GM12878 (cell line): ENCODE measurements at regions not wholly inside any gene's neighbourhood (a gene's known extent, or its start where the extent isn't known, plus 50 kb on each side); places are given as distances from the start of the nearest gene placed in this dataset.

Experiments used
- ATAC-seq: fragments of 200-7000 bp; cut with Tn5 transposase; 3 replicates; pipeline ENCODE4 v1.9.1; 2020; ENCODE audit warnings: mild to moderate bottlenecking, moderate library complexity
- BruUV-seq: library from RNA; stranded (reverse); fragments of 400-500 nt; replicated peaks from 2 replicates; lab custom pipeline; 2021; lab: Mats Ljungman, UMichigan
- CTCF ChIA-PET: fragments of 300-600 bp; sonication (Branson Sonifier 250); formaldehyde crosslinking; extraction: SDS; loops from one replicate; lab custom pipeline; 2021; ENCODE audit warnings: inconsistent platforms; lab: Yijun Ruan, JAX
- POLR2A ChIA-PET: fragments of 350-600 bp; formaldehyde crosslinking; extraction: SDS; loops from one replicate; lab custom pipeline; 2021; ENCODE audit warnings: inconsistent platforms; lab: Charles Lee
- RAD21 ChIA-PET: fragments of 300-600 bp; sonication (Branson Sonifier 250); formaldehyde crosslinking; loops from one replicate; lab custom pipeline; 2023; ENCODE audit warnings: antibody characterized with exemption; ENCODE audit not compliant: unreplicated experiment; lab: Charles Lee
- SMC1A ChIA-PET: fragments of 300-600 bp; sonication (Branson Sonifier 250); formaldehyde crosslinking; loops from one replicate; lab custom pipeline; 2023; ENCODE audit not compliant: unreplicated experiment, uncharacterized antibody; lab: Charles Lee
- DNase-seq: peaks from one replicate; pipeline ENCODE4 v3.0.0-alpha.2; 2011; ENCODE audit warnings: low read depth, low spot score
- FAIRE-seq: peaks from 3 replicates; lab custom pipeline; 2011; peaks lifted over from hg19 to GRCh38; lab: Jason Lieb, UNC
- H2AFZ ChIP-seq: 2 replicates; pipeline ENCODE4 v1.6.0; 2011; ENCODE audit warnings: low read depth, low read length, control low read depth; ENCODE audit not compliant: control insufficient read depth
- H3K27ac ChIP-seq: 2 replicates; pipeline ENCODE4 v1.5.1; 2011; ENCODE audit warnings: control low read depth; ENCODE audit not compliant: control insufficient read depth, insufficient read depth
- H3K27me3 ChIP-seq, 2 experiments: replicated peaks in 1 of 2; 2 replicates each; pipeline versions ENCODE4 v1.6.0 to v1.6.1; 2011; ENCODE audit warnings: low read length in 1 of 2; ENCODE audit not compliant: control insufficient read depth in 2 of 2, insufficient read depth in 2 of 2
- H3K36me3 ChIP-seq, 2 experiments: 2 replicates each; pipeline ENCODE4 v1.5.1; 2011; ENCODE audit warnings: low read length in 1 of 2; ENCODE audit not compliant: control insufficient read depth in 2 of 2, insufficient read depth in 2 of 2
- H3K4me1 ChIP-seq: 2 replicates; pipeline ENCODE4 v1.6.1; 2011; ENCODE audit warnings: mild to moderate bottlenecking, low read length, moderate library complexity, mixed read lengths; ENCODE audit not compliant: control insufficient read depth, insufficient read depth
- H3K4me2 ChIP-seq: 2 replicates; pipeline ENCODE4 v1.6.0; 2011; ENCODE audit warnings: control low read depth; ENCODE audit not compliant: control insufficient read depth, insufficient read depth
- H3K4me3 ChIP-seq: fragments of 200-600 bp; sonication (generic); 2 replicates; pipeline ENCODE4 v1.5.1; 2016
- H3K79me2 ChIP-seq: 2 replicates; pipeline ENCODE4 v1.6.0; 2011; ENCODE audit warnings: low read length; ENCODE audit not compliant: control insufficient read depth, insufficient read depth
- H3K9ac ChIP-seq: 2 replicates; pipeline ENCODE4 v1.8.0; 2011; ENCODE audit warnings: low read length, control low read depth, mixed read lengths; ENCODE audit not compliant: control insufficient read depth, insufficient read depth
- H3K9me3 ChIP-seq: replicated peaks from 3 replicates; pipeline ENCODE4 v1.5.1; 2011; ENCODE audit warnings: mild to moderate bottlenecking, low read length; ENCODE audit not compliant: control insufficient read depth, insufficient read depth
- H4K20me1 ChIP-seq: 2 replicates; pipeline ENCODE4 v1.6.0; 2011; ENCODE audit not compliant: control insufficient read depth, insufficient read depth
- BHLHE40 ChIP-seq, 2 experiments: fragments of 450-650 bp in 1 of 2; IDR thresholded peaks; 2 replicates each; pipeline ENCODE4 v1.6.1; 2011 to 2017; ENCODE audit warnings: low read depth in 2 of 2, borderline replicate concordance in 1 of 2, improper control_type of control experiment in 1 of 2, low read length in 1 of 2, mild to moderate bottlenecking in 1 of 2
- IRF4 ChIP-seq: IDR thresholded peaks from 2 replicates; pipeline ENCODE4 v1.6.1; 2011; ENCODE audit warnings: low read depth, low read length
- JUNB ChIP-seq: IDR thresholded peaks from 2 replicates; pipeline ENCODE4 v1.6.1; 2016; ENCODE audit warnings: antibody characterized with exemption, mild to moderate bottlenecking
- KAT2A ChIP-seq: conservative IDR thresholded peaks from 2 replicates; pipeline ENCODE4 v1.6.1; 2011; ENCODE audit warnings: low read depth, low read length; ENCODE audit not compliant: control insufficient read depth
- SREBF2 ChIP-seq: IDR thresholded peaks from 2 replicates; pipeline ENCODE4 v1.6.1; 2012; ENCODE audit warnings: mild to moderate bottlenecking, low read length
- SUPT20H ChIP-seq: IDR thresholded peaks from 2 replicates; pipeline ENCODE4 v1.6.1; 2011; ENCODE audit warnings: low read depth, mild to moderate bottlenecking, low read length, moderate library complexity, borderline replicate concordance; ENCODE audit not compliant: control insufficient read depth
- SUZ12 ChIP-seq: fragments of 200-600 bp; sonication (generic); IDR thresholded peaks from one replicate; pipeline ENCODE4 v1.6.1; 2018; ENCODE audit warnings: antibody characterized with exemption, mild to moderate bottlenecking; ENCODE audit not compliant: unreplicated experiment
- TCF12 ChIP-seq: IDR thresholded peaks from 2 replicates; pipeline ENCODE4 v1.6.1; 2011; ENCODE audit warnings: low read depth, mild to moderate bottlenecking, low read length
- YY1 ChIP-seq: IDR thresholded peaks from 2 replicates; pipeline ENCODE4 v1.6.1; 2011; ENCODE audit warnings: low read depth, mild to moderate bottlenecking, low read length
- ZNF207 ChIP-seq: fragments of 450-650 bp; IDR thresholded peaks from 2 replicates; pipeline ENCODE4 v1.6.1; 2014; ENCODE audit warnings: antibody characterized with exemption, mild to moderate bottlenecking, borderline replicate concordance
- ZZZ3 ChIP-seq: IDR thresholded peaks from 2 replicates; pipeline ENCODE4 v1.6.1; 2011; ENCODE audit warnings: low read depth; ENCODE audit not compliant: control insufficient read depth, insufficient read length
- WGBS: methylation state at CpG from one replicate; pipeline ENCODE4 v1.1.6; 2016; ENCODE audit warnings: low lambda C conversion rate; ENCODE audit not compliant: insufficient replicate concordance, insufficient coverage; ENCODE audit errors: missing lambda C conversion rate; 5-methylcytosine and 5-hydroxymethylcytosine counted together
- in situ Hi-C: fragments of 300-500 bp; cut with MboI; formaldehyde crosslinking; loops from 9 replicates; pipeline ENCODE4 v1.14.3; 2018; ENCODE audit warnings: mixed read lengths
- intact Hi-C: fragments of 100-400 bp; cut with micrococcal nuclease; formaldehyde crosslinking; loops from one replicate; pipeline ENCODE4 v1.14.2; 2022; ENCODE audit not compliant: unreplicated experiment
- TF ChIP-seq, protein P1 (sequence below): fragments of 450-650 bp; conservative IDR thresholded peaks from 2 replicates; pipeline ENCODE4 v1.6.1; 2017; ENCODE audit warnings: mild to moderate bottlenecking, moderate library complexity
- TF ChIP-seq, protein P2 (sequence below): fragments of 450-650 bp; IDR thresholded peaks from 2 replicates; pipeline ENCODE4 v1.6.1; 2014; ENCODE audit warnings: mild to moderate bottlenecking

DNA sequence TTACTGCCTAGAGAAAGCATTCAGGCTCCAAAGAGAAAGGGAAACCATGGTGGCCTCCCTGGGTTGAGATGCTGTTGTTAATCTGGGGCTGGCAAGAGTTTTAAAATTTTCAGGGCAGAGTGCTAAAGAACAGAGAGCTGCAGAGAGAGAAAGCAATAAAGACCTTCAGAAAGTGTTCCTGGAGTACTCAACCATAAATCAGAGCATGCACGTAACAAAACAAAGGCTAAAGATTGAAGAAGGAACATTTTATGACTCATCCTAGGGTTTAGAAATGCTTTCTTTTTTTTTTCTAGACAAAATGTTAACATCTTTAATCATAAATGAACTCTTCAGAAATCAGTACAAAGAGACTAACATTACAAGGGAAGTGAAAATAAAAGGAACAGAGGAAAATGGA lies 562.3 kb upstream of the NDST4 start:
- no peak for FAIRE-seq
- DNase-seq, result no peak
- ChIA-PET SMC1A (no interaction called here), RAD21 (no interaction called here), POLR2A (no interaction called here), CTCF (no interaction called here)
- H3K4me1 ChIP-seq, result no peaks in the 10 kb centered on the region
- H3K4me2 ChIP-seq, result no peak overlapping the region
- no peaks in the 10 kb centered on the region for H3K79me2 ChIP-seq
- intact Hi-C loops (no loop called here), in situ Hi-C loops (no loop called here)
- H3K4me3 ChIP-seq, result no peak overlapping the region
- TF ChIP-seq KAT2A (no peak), IRF4 (no peak), JUNB (no peak), ZNF207 (no peak), SUZ12 (no peak), SREBF2 (no peak), BHLHE40 (IDR thresholded peaks at IDR 0.05; ENCODE audit: borderline replicate concordance in 1 of 2, low read depth in 2 of 2, low read length in 1 of 2) (no peak), SUPT20H (no peak), ZZZ3 (no peak), TCF12 (no peak), YY1 (no peak)
- TF ChIP-seq, protein P1, sequence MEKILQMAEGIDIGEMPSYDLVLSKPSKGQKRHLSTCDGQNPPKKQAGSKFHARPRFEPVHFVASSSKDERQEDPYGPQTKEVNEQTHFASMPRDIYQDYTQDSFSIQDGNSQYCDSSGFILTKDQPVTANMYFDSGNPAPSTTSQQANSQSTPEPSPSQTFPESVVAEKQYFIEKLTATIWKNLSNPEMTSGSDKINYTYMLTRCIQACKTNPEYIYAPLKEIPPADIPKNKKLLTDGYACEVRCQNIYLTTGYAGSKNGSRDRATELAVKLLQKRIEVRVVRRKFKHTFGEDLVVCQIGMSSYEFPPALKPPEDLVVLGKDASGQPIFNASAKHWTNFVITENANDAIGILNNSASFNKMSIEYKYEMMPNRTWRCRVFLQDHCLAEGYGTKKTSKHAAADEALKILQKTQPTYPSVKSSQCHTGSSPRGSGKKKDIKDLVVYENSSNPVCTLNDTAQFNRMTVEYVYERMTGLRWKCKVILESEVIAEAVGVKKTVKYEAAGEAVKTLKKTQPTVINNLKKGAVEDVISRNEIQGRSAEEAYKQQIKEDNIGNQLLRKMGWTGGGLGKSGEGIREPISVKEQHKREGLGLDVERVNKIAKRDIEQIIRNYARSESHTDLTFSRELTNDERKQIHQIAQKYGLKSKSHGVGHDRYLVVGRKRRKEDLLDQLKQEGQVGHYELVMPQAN, result no peak
- TF ChIP-seq, protein P2, sequence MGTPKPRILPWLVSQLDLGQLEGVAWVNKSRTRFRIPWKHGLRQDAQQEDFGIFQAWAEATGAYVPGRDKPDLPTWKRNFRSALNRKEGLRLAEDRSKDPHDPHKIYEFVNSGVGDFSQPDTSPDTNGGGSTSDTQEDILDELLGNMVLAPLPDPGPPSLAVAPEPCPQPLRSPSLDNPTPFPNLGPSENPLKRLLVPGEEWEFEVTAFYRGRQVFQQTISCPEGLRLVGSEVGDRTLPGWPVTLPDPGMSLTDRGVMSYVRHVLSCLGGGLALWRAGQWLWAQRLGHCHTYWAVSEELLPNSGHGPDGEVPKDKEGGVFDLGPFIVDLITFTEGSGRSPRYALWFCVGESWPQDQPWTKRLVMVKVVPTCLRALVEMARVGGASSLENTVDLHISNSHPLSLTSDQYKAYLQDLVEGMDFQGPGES, result no peak
- BruUV-seq, result no TSS peak
- 0% methylated on average over 1 of the region's 1 CpG for WGBS
- H4K20me1 ChIP-seq, result no peaks in the 10 kb centered on the region
- no peak overlapping the region for H2AFZ ChIP-seq
- H3K27me3 ChIP-seq, result no peaks in the 10 kb centered on the region
- no peak overlapping the region for H3K27ac ChIP-seq
- no peaks in the 10 kb centered on the region for H3K36me3 ChIP-seq
- ATAC-seq, result no peak
- H3K9me3 ChIP-seq, result no peaks in the 10 kb centered on the region
- H3K9ac ChIP-seq, result no peak overlapping the region
